ENCODE measurements at regions not wholly inside any gene's neighbourhood (a gene's known extent, or its start where the extent isn't known, plus 50 kb on each side); places are given as distances from the start of the nearest gene placed in this dataset.
"Not testable (repeated sequence)": the region's sequence is repeated elsewhere in the genome, so short reads cannot be mapped to it uniquely, and the experiment has no call there.

DNA sequence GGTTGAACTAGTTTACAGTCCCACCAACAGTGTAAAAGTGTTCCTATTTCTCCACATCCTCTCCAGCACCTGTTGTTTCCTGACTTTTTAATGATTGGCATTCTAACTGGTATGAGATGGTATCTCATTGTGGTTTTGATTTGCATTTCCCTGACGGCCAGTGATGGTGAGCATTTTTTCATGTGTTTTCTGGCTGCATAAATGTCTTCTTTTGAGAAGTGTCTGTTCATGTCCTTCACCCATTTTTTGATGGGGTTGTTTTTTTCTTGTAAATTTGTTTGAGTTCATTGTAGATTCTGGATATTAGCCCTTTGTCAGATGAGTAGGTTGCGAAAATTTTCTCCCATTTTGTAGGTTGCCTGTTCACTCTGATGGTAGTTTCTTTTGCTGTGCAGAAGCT is 153.1 kb downstream of the GOLGA6L4 start:
- TF ChIP-seq SIN3A (IDR thresholded peaks at IDR 0.05; ENCODE audit: low read depth); CTCF (IDR thresholded peaks at IDR 0.05 in 2 of 3, conservative IDR thresholded peaks at IDR 0.05 in 1 of 3; ENCODE audit: borderline replicate concordance in 1 of 3, insufficient read depth in 1 of 3, low read depth in 2 of 3, low read length in 2 of 3); EZH2 (IDR thresholded peaks at IDR 0.05); CEBPB (IDR thresholded peaks at IDR 0.05; ENCODE audit: low read depth); ZNF274 (IDR thresholded peaks at IDR 0.05; ENCODE audit: low read depth, low read length); SRF (IDR thresholded peaks at IDR 0.05; ENCODE audit: low read depth); ELF1 (IDR thresholded peaks at IDR 0.05; ENCODE audit: borderline replicate concordance, low read depth); MAX (IDR thresholded peaks at IDR 0.05); POLR2A (IDR thresholded peaks at IDR 0.05; ENCODE audit: borderline replicate concordance, extremely low read depth, insufficient read depth, insufficient read length); POLR2AphosphoS5 (IDR thresholded peaks at IDR 0.05; ENCODE audit: low read depth, low read length); EGR1 (IDR thresholded peaks at IDR 0.05; ENCODE audit: low read depth): not testable (repeated sequence)
